CD4-positive, alpha-beta T cell treated with Interleukin-15 for 4 hours (primary cell): ENCODE measurements at regions not wholly inside any gene's neighbourhood (a gene's known extent, or its start where the extent isn't known, plus 50 kb on each side); places are given as distances from the start of the nearest gene placed in this dataset.
"Not testable (repeated sequence)": the region's sequence is repeated elsewhere in the genome, so short reads cannot be mapped to it uniquely, and the experiment has no call there.

ENCODE experiments used
- DNase-seq: peaks from one replicate; pipeline ENCODE4 v3.0.0-alpha.2; 2020; ENCODE audit warnings: low spot score

DNA sequence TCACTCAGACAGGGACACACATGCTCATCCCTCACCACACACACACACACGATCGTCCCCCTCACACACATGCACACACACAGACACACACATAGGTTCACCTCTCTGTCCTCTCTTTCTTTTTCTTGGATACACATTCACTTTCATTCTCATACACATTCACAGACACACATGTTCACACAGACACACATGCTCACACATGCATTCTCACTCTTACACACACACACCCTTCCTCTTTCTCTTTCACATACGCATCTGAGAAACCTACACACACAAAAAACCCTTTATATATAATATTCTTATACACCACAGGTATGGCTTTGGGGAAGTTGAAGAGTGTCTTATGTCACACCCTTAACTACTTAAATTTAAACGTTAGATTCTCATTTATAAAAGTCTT lies 248.6 kb upstream of the RUNX1 start:
- DNase-seq: no peak

DNA sequence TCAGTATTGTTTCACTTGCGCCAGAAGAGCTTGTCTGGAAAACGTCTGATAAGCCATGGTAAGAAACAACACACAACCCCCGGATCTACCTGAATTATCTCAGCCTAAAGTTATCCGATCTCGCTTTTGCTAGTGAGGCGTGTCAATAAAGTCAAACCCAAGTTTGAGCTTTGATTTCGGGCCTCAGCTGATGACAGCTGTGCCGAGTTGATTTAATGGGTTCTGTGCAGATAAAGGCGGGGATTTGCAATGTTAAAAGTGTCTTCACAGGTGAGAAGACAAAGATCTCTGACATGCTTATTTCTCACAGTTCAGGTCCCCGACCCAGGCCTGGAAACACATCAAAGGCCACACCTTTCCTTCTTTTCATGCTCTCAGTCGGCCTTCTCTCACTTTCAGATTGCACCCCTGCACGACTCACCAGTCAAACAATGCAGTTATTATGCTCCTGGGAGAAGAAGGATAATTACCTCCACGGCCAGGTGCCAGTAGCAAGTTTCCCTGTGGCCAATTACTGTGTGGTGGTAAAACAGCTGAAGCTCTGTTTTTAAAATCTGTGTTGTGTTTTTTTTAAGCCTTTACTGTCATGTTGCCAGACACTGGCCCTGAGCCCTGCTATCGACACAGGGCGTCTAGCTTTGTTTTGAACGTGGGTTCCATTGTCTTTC lies 245.3 kb upstream of the RUNX1 start:
- no peak for DNase-seq

DNA sequence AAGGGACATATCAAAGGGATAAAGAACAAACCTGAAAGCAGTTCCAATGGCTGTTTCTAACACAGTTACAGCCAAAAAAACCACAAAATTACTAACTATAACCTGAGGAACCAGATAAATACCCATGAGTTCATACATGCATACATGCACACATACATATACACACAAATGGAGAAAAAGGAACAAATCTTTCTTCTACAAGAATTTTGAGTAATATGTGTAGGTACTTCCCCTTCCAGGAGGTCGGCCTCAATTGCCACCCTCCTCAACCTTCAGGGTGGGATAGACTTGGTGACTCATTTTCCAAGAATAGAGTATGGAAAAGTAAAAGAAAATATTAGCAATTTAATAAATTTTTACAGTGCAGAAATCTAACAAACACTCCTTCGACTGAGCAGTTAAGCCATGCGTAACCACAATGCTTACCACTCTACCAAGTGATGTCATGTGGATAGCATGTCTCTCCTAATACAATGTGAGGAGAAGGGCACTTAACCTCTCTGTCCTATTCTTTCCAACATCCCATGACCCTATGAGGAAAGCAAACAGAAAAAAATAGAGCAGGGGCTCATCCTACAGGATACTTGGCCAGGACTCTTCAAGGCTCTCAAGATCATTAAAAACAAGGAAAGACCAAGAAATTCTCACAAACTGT lies 243.0 kb upstream of the RUNX1 start:
- no peak for DNase-seq

DNA sequence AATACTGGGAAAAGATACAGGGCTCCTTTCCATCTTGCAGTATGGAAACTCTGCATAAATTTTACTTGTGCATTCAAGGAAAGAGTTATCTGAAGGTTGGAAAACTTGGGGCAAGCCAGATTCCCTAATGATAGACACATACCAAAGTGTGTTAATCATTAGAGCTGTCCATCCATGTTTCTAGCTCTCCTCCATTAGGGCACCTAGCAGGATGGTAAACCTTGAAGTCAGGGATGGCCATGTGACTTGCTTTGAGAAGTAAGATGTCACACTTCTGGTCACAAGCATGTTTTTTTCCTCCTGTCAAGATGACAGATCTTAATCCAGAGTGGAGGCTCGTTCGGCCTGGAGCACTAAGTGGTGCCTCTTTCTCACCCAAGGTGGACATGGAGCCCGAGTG lies 241.9 kb upstream of the RUNX1 start:
- DNase-seq: no peak

DNA sequence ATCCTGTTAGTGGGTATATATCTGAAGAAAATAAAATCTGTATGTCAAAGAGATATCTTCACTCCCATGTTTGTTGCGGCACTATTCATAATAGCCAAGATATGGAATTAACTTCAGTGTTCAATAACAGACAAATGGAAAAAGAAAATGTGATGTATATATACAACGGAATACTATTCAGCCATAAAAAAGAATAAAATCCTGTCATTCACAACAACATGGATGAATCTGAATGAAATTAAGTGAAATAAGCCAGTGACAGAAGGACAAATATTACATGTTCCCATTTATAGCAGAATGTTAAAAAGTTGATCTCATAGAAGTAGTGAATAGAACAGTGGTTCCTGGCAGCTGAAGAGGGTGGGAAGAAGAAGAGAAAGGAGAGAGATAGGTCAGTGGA lies 239.1 kb upstream of the RUNX1 start:
- DNase-seq: no peak

DNA sequence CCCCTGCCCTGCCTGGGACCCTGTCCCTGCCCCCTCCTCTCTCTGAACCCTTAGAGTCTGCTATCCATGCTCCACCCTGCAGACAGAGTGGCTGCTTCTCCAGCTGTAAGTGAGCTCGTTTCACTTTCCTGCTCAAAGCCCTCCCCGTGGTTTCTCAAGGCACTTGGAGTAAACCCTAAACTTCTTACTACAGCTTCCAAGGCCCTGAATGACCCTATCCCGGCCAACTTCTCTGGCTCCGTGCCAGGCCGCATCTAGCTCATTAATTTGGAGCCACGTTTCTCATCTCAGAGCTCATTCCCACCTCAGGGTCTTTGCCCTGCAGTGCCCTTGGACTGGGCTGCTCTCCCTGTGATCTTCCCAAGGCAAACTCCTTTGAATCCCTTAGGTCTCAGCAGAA lies 235.1 kb upstream of the RUNX1 start:
- DNase-seq: no peak

DNA sequence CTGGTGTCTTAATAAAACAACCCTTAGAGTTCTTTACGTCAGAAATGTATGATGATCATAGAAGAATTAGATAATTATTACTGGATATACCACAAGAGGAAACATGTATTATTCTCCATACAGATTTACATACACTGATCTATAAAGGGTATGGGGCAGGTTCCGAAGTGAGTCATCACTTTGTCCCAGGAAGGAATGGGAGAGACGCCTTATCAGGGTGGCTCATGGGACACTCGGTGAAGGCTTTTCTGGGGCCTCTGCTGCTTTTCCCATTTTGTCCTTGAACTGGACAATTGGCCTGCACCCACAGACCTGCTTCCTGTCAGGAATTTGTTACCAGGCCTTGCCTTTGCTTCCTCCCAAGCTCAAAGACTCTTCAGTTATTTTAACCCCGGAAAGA lies 233.8 kb upstream of the RUNX1 start:
- DNase-seq: no peak

DNA sequence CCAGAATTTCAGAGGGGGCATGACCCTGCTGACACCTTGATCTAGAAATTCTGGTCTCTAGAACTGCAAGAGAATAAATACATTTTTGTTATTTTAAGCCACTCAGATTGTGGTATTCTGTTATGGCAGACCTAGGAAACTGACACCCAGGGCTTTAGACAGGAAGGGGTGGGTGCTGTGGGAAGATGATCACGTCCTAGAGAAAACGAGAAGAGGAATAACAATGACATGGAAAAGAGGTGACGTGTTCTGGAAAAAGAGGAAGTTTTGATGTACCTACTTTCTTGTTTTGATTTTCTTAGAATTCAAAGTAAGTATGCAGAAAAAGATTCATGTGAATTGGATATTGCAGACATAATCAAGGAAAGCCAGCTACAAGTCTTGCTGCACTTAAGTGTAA lies 232.9 kb upstream of the RUNX1 start:
- DNase-seq: no peak

DNA sequence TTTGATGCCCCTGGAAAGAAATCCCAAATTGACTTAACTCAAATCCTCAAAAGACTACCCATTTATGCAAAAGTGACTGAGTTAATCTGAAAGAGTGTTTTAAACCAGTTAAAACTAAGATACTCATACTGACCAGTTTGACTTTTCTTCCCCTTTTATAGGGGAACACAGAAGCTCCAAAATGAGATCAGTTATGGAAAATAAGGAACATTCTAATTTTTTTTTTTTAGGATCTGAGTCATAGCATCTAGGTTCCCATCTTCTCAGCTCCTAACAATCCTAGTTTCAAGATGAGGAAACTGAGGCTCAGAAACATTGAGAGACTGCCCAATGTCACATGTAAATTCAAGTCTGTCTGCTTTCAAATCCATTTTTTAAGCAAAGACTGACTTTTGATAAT lies 231.1 kb upstream of the RUNX1 start:
- DNase-seq: no peak

DNA sequence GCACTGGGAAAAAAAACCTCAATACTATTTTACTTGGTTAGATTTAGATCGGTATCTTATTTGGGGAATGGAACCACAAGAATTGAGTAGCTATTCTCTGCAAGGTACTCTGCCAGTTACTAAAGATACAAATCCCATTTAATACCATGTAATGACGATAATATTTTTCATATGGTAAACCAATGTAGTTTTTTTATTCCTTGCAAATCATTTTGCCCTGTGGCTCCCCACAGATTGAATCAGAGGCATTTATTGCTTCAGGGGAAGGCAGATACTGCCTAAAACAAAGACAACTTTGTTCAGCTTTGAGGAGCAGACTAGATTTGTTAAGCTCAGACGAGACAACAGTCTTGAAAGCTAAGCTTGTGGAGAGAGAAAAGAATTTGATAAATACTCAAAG lies 226.7 kb upstream of the RUNX1 start:
- DNase-seq: no peak

DNA sequence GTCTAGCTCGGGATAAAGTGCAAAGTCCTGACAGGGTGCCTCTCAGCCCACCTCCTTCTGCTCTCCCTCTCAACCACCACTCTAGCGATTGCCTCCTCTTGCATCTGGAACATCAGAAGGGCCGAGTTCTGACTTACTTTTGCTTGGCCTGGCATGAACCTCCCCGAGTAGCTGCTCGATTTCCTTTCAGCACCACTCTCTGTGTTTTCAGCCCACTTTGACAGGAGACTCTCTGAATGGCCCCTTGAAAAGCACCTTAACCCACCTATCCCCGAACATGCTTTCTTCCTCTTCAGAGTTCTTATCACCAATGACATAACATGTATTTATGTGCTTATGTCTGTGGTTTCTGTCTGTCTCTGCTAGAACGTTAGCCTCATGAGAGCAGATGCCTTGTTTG lies 225.8 kb upstream of the RUNX1 start:
- no peak for DNase-seq

DNA sequence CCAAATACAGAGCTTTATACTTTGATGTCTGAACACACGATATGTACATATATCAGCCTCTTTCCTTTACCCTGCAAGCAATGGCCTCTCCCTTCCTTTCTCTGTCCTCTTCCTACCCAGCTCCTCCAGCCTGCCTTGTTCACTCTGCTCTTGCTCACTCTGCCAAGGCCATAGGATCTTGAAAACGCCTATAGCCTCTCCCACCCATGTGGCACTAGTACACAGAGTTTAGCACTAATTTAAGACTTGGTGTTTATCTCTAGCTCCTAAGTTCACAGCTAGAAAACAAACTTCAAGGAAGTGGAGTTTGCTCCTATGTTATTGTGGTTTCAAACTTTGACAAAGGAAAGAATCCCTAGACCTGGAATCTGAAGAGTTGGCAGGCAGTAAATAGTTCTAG lies 225.0 kb upstream of the RUNX1 start:
- no peak for DNase-seq

DNA sequence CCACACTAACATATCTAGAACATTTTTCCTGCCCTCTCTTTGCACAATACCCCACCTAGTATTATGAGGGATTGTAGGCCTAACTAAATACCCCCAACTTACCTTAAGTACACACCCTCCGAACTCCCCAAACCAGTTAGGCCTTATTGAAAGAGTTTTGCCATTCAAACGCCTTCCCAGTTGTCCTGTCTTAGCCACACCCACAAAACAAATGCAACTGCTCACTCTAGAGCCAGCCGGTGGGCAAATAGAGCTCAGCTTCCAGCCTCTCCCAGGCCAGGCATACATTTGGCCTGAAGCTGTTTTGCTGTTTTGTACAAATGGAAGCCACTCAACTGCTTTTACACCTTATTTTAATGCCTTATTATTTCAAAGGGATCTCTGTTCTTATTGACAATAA lies 224.2 kb upstream of the RUNX1 start:
- no peak for DNase-seq

DNA sequence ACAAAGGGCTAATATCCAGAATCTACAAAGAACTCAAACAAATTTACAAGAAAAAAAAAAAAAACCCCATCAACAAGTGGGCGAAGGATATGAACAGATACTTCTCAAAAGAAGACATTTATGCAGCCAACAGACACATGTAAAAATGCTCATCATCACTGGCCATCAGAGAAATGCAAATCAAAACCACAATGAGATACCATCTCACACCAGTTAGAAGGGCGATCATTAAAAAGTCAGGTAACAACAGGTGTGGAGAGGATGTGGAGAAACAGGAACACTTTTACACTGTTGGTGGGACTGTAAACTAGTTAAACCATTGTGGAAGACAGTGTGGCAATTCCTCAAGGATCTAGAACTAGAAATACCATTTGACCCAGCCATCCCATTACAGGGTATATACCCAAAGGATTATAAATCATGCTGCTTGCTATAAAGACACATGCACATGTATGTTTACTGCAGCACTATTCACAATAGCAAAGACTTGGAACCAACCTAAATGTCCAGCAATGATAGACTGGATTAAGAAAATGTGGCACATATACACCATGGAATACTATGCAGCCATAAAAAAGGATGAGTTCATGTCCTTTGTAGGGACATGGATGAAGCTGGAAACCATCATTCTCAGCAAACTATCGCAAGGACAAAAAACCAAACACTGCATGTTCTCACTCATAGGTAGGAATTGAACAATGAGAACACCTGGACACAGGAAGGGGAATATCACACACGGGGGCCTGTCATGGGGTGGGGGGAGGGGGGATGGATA lies 222.4 kb upstream of the RUNX1 start:
- DNase-seq: not testable (repeated sequence)

DNA sequence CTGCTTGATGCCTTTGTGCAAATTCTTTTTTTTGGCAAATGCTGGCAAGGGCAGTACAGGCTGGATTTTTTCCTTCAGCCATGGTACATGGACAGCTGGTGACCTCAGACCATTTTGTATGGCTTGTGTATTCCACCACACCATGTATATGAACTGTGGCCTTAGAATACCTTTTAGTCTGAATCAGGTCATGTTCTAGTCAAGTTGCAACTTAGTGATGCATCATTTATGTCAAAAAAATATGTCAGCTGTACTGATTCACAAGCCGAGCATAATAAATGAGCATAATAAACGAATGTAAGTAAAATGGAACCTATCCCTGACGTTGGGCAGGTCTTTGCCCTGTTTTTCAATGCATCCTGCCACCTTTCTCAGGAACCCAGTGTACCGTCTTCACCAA lies 219.7 kb upstream of the RUNX1 start:
- DNase-seq: no peak

DNA sequence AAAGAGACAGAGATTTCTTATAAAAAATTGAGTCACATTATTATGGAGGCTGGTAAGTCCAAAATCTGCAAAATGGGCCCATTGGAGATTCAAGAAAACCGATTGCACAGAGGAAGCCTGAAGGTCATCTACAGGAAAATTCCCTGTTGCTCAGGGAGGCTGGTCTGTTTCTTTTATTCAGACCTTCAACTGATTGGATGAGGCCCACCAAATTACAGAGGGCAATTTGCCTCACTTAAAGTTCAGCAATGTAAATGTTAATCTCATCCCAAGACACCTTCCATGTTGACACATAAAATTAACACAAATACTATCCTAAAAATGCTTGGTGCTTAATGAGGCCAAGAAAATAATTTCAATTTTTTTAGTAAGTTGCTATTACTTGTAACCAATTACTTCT lies 219.2 kb upstream of the RUNX1 start:
- DNase-seq: no peak

DNA sequence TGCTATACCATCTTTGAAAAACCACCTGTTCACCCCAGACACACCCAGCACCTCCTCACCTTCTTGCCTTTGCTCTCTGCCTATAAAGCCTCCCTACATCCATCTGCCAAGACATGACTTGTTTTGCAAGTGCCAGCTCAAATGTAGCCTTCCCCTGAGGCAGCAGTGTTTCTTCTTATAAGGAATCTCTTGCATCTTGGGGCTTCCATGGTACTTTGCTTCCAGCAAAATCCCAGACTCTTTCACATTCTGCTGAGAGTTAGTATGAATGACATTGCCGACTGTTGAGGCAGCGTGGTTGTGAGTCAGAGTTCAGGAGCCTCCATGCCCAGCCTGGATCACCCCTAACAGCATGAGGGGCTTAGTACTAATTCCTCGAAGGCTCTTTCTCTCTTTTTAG lies 217.4 kb upstream of the RUNX1 start:
- DNase-seq: no peak

DNA sequence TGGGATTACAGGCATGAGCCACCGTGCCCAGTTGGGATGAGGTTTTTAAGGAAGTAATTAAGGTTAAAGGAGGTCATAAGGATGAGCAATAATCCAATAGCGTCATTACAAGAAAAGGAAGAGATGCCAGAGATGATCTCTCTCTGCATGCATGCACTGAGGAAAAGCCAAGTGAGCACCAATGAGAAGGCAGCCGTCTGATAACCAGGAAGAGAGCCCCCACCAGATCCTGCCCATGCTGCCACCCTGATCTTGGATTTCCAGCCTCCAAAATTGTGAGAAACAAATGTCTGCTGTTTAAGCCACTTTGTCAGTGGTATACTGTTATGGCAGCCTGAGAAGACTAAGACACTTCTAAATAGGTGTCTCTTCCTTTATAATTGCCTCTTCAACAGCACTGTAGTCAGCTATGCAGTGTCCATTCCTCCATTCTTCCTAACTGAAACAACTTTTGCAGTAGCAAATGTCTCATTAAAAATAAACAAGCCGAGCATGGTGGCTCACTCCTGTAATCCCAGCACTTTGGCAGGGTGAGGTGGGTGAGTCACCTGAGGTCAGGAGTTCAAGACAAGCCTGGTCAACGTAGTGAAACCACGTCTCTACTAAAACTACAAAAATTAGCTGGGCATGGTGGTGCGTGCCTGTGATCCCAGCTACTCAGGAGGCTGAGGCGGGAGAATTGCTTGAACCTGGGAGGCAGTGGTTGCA lies 216.2 kb upstream of the RUNX1 start:
- no peak for DNase-seq

DNA sequence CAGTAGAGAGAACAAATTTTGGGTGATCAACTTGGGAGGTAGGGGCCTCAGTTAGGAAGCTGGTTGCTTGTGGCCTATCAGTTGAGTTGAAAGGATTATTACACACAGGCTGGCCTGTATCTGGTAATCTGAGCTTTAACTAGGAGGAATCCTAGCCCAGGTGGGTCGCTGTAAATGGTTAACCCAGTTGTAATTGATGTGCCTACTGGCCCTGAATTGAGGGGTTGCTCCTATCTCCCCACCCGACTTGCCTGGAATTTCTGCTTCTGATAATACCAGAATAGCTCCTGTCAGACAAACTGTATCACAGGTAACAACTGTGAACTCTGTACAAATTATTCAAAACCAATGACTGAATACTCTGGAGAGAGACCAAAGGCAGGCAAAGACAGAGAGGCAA lies 210.4 kb upstream of the RUNX1 start:
- no peak for DNase-seq

DNA sequence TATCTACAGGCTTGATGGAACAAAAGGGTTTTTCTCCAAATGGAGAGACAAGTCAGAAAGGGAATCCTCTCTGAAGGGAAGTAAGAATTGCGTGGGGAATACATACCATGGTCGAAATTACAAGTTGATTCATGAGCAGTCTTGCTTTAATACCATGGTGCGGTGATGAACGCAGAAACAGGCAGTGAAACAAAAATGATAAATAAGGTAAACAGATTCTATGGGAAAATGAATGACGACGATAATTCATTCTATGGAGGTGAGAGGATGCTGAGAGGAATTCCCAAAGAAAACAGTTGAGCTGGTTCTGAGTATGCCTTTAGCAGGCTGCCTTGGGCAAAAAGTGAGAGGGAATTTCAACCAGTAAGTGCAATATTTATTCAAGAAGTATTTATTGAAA lies 209.4 kb upstream of the RUNX1 start:
- no peak for DNase-seq

DNA sequence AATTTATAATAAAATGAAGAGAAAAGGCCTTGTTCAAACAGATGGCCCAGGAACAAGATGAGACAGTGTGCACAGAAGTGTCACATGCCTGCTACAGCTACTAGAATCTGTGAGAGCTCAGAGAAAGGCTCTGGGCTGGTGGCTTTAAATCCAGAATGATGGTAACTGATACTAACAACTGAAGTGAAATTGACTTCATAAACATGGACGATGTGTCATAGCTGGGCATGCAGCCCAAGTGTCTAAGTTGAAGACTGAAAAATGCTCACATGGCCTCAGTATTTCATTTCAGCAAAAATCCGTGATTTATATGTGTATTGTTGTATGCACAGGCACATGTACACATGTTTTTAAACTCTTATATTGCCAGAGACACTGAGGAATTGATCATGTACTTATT lies 208.3 kb upstream of the RUNX1 start:
- DNase-seq: no peak

DNA sequence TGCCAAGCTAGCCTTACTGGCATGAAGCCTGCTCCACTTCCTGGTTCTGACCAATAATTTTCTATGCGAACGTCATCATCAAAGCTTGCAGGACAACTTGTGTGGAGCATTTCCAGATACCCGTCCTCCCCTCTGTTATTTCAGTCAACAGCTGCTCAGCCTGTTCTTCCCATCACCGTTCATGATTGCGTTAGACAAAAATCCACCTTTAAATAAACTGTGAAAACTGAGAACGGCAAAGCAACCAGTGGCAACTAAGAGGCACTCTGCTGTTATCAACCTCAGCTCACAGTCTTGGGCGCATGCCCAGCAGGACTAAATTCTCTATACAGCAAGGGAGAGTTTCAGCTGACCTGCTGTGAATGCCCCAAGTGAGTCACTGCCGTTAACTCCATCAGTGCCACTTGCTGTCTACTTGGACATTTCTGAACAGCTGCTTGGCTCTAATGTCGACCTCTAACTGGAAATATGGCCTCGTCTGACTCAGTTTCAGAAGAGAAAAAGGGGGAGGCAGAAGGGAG lies 207.4 kb upstream of the RUNX1 start:
- DNase-seq: no peak

DNA sequence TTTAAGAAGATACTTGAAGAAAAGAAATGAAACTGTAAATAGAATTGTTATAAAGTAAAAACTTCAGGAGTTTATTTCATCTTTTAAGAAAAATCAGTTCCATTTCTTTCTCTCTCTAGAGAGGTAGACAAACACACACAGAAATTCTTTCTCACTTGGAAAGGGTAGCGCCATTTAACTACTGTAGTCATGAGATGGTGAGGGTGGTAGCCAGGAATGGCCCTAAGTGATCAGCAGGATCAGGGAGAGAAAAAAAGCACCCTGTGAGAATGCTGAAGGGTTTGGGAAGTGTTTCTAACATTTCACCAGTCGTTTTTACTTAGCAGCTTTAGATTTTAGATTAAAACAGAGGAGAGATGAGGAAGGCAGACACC lies 205.7 kb upstream of the RUNX1 start:
- DNase-seq: no peak
